GM12878 (cell line): ENCODE measurements at regions not wholly inside any gene's neighbourhood (a gene's known extent, or its start where the extent isn't known, plus 50 kb on each side); places are given as distances from the start of the nearest gene placed in this dataset.

Experiments used
- ATAC-seq: fragments of 200-7000 bp; cut with Tn5 transposase; 3 replicates; pipeline ENCODE4 v1.9.1; 2020; ENCODE audit warnings: mild to moderate bottlenecking, moderate library complexity
- BruUV-seq: library from RNA; stranded (reverse); fragments of 400-500 nt; replicated peaks from 2 replicates; lab custom pipeline; 2021; lab: Mats Ljungman, UMichigan
- CTCF ChIA-PET: fragments of 300-600 bp; sonication (Branson Sonifier 250); formaldehyde crosslinking; extraction: SDS; loops from one replicate; lab custom pipeline; 2021; ENCODE audit warnings: inconsistent platforms; lab: Yijun Ruan, JAX
- POLR2A ChIA-PET: fragments of 350-600 bp; formaldehyde crosslinking; extraction: SDS; loops from one replicate; lab custom pipeline; 2021; ENCODE audit warnings: inconsistent platforms; lab: Charles Lee
- RAD21 ChIA-PET: fragments of 300-600 bp; sonication (Branson Sonifier 250); formaldehyde crosslinking; loops from one replicate; lab custom pipeline; 2023; ENCODE audit warnings: antibody characterized with exemption; ENCODE audit not compliant: unreplicated experiment; lab: Charles Lee
- SMC1A ChIA-PET: fragments of 300-600 bp; sonication (Branson Sonifier 250); formaldehyde crosslinking; loops from one replicate; lab custom pipeline; 2023; ENCODE audit not compliant: unreplicated experiment, uncharacterized antibody; lab: Charles Lee
- DNase-seq: peaks from one replicate; pipeline ENCODE4 v3.0.0-alpha.2; 2011; ENCODE audit warnings: low read depth, low spot score
- FAIRE-seq: peaks from 3 replicates; lab custom pipeline; 2011; peaks lifted over from hg19 to GRCh38; lab: Jason Lieb, UNC
- H2AFZ ChIP-seq: 2 replicates; pipeline ENCODE4 v1.6.0; 2011; ENCODE audit warnings: low read depth, low read length, control low read depth; ENCODE audit not compliant: control insufficient read depth
- H3K27ac ChIP-seq: 2 replicates; pipeline ENCODE4 v1.5.1; 2011; ENCODE audit warnings: control low read depth; ENCODE audit not compliant: control insufficient read depth, insufficient read depth
- H3K27me3 ChIP-seq, 2 experiments: replicated peaks in 1 of 2; 2 replicates each; pipeline versions ENCODE4 v1.6.0 to v1.6.1; 2011; ENCODE audit warnings: low read length in 1 of 2; ENCODE audit not compliant: control insufficient read depth in 2 of 2, insufficient read depth in 2 of 2
- H3K36me3 ChIP-seq, 2 experiments: 2 replicates each; pipeline ENCODE4 v1.5.1; 2011; ENCODE audit warnings: low read length in 1 of 2; ENCODE audit not compliant: control insufficient read depth in 2 of 2, insufficient read depth in 2 of 2
- H3K4me1 ChIP-seq: 2 replicates; pipeline ENCODE4 v1.6.1; 2011; ENCODE audit warnings: mild to moderate bottlenecking, low read length, moderate library complexity, mixed read lengths; ENCODE audit not compliant: control insufficient read depth, insufficient read depth
- H3K4me2 ChIP-seq: 2 replicates; pipeline ENCODE4 v1.6.0; 2011; ENCODE audit warnings: control low read depth; ENCODE audit not compliant: control insufficient read depth, insufficient read depth
- H3K4me3 ChIP-seq: fragments of 200-600 bp; sonication (generic); 2 replicates; pipeline ENCODE4 v1.5.1; 2016
- H3K79me2 ChIP-seq: 2 replicates; pipeline ENCODE4 v1.6.0; 2011; ENCODE audit warnings: low read length; ENCODE audit not compliant: control insufficient read depth, insufficient read depth
- H3K9ac ChIP-seq: 2 replicates; pipeline ENCODE4 v1.8.0; 2011; ENCODE audit warnings: low read length, control low read depth, mixed read lengths; ENCODE audit not compliant: control insufficient read depth, insufficient read depth
- H3K9me3 ChIP-seq: replicated peaks from 3 replicates; pipeline ENCODE4 v1.5.1; 2011; ENCODE audit warnings: mild to moderate bottlenecking, low read length; ENCODE audit not compliant: control insufficient read depth, insufficient read depth
- H4K20me1 ChIP-seq: 2 replicates; pipeline ENCODE4 v1.6.0; 2011; ENCODE audit not compliant: control insufficient read depth, insufficient read depth
- DPF2 ChIP-seq: fragments of 450-650 bp; IDR thresholded peaks from 2 replicates; pipeline ENCODE4 v1.6.1; 2017; ENCODE audit warnings: mild to moderate bottlenecking
- PAX5 ChIP-seq: IDR thresholded peaks from 2 replicates; pipeline ENCODE4 v1.6.1; 2011; ENCODE audit warnings: low read depth, low read length, borderline replicate concordance
- RFX5 ChIP-seq: IDR thresholded peaks from 2 replicates; pipeline ENCODE4 v1.6.1; 2011; ENCODE audit warnings: low read depth, low read length, improper control_type of control experiment
- TARDBP ChIP-seq: IDR thresholded peaks from 2 replicates; pipeline ENCODE4 v1.6.1; 2016; ENCODE audit warnings: borderline replicate concordance
- ZNF687 ChIP-seq: fragments of 450-650 bp; IDR thresholded peaks from 2 replicates; pipeline ENCODE4 v1.6.1; 2017; ENCODE audit warnings: mild to moderate bottlenecking, moderate library complexity
- WGBS: methylation state at CpG from one replicate; pipeline ENCODE4 v1.1.6; 2016; ENCODE audit warnings: low lambda C conversion rate; ENCODE audit not compliant: insufficient replicate concordance, insufficient coverage; ENCODE audit errors: missing lambda C conversion rate; 5-methylcytosine and 5-hydroxymethylcytosine counted together
- in situ Hi-C: fragments of 300-500 bp; cut with MboI; formaldehyde crosslinking; loops from 9 replicates; pipeline ENCODE4 v1.14.3; 2018; ENCODE audit warnings: mixed read lengths
- intact Hi-C: fragments of 100-400 bp; cut with micrococcal nuclease; formaldehyde crosslinking; loops from one replicate; pipeline ENCODE4 v1.14.2; 2022; ENCODE audit not compliant: unreplicated experiment

- CTCF ChIA-PET: no interaction called here
- no peaks in the 10 kb centered on the region for H3K79me2 ChIP-seq
- SMC1A ChIA-PET: no interaction called here
- no peaks in the 10 kb centered on the region for H3K9me3 ChIP-seq
- no peak overlapping the region for H2AFZ ChIP-seq
- H3K4me3 ChIP-seq: no peak overlapping the region
- WGBS: 10% methylated on average over 1 of the region's 1 CpG
- ATAC-seq (no peak), FAIRE-seq (no peak)
- H3K9ac ChIP-seq: no peak overlapping the region
- no peaks in the 10 kb centered on the region for H3K4me1 ChIP-seq
- in situ Hi-C loops (no loop called here), intact Hi-C loops (no loop called here)
- no peak for TF ChIP-seq TARDBP
- no peak for TF ChIP-seq DPF2
- no peak for TF ChIP-seq PAX5
- TF ChIP-seq ZNF687: no peak
- no peak for TF ChIP-seq RFX5
- TF ChIP-seq, all 136 proteins: peak for 0
- POLR2A ChIA-PET: no interaction called here
- H3K36me3 ChIP-seq: no peaks in the 10 kb centered on the region
- H3K4me2 ChIP-seq: no peak overlapping the region
- no peaks in the 10 kb centered on the region for H4K20me1 ChIP-seq
- H3K27ac ChIP-seq: no peak overlapping the region
- no peak for DNase-seq
- BruUV-seq: no TSS peak
- RAD21 ChIA-PET: no interaction called here
- H3K27me3 ChIP-seq: no peaks in the 10 kb centered on the region
Observed at GRCh38 chr14:82410064-82410463, 876.4 kb upstream of the SEL1L start.
